GM12872 (cell line): ENCODE measurements at regions not wholly inside any gene's neighbourhood (a gene's known extent, or its start where the extent isn't known, plus 50 kb on each side); places are given as distances from the start of the nearest gene placed in this dataset.

Source experiments
- CTCF ChIP-seq: IDR thresholded peaks from 3 replicates; pipeline ENCODE4 v1.5.1; 2011; ENCODE audit warnings: low read depth, mild to moderate bottlenecking, low read length, moderate library complexity; ENCODE audit not compliant: insufficient read depth

- TF ChIP-seq CTCF: no peak
Observed at GRCh38 chrX:40392599-40392998, 188.2 kb upstream of the ATP6AP2 start.

DNA sequence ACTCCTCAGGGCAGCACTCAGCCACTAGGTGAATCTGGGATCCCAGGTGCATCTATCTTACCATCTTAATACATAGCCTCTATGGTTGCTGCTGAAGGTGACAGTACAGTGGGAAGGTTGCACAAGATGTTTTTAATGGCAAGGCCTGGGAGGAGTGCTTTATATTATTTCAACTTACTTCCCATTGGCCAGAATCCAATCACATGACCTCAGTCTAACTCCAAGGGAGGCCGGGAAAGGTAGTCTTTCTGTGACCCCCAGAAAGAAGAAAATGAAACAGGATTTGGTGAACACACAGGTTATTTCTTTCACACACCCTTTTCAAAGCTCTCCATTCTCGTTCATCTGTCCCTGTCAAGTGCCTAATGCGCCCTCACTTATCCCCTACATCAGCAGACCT is 189.1 kb upstream of the ATP6AP2 start:
- TF ChIP-seq CTCF: no peak

DNA sequence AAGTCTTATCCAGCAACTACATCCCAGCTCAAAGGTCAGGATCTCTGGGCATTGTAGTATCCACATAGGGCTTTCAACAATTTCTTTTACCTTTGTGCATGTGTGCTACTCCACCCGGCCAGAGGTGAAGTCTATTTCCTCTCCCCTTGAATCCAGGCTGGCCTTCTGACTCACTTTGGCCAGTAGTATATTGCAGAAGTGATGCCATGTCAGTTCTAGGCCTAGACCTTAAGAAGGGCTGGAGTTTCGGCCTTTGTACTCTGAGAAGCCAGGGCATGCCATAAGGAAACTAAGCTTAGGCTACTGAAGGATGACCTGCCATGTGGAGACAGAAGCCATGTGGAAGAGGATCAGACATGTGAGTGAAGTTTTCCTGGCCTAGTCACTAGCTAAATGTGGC is 191.2 kb upstream of the ATP6AP2 start:
- TF ChIP-seq CTCF: no peak

GRCh38 chrX:40388441-40388840 is 192.3 kb upstream of the ATP6AP2 start:
- no peak for TF ChIP-seq CTCF

- no peak for TF ChIP-seq CTCF
Observed at GRCh38 chrX:40385682-40386081, 195.1 kb upstream of the ATP6AP2 start.

- TF ChIP-seq CTCF: no peak
Observed at GRCh38 chrX:40385256-40385655, 195.5 kb upstream of the ATP6AP2 start.

- TF ChIP-seq CTCF: no peak
Observed at GRCh38 chrX:40383969-40384368, 196.8 kb upstream of the ATP6AP2 start.

DNA sequence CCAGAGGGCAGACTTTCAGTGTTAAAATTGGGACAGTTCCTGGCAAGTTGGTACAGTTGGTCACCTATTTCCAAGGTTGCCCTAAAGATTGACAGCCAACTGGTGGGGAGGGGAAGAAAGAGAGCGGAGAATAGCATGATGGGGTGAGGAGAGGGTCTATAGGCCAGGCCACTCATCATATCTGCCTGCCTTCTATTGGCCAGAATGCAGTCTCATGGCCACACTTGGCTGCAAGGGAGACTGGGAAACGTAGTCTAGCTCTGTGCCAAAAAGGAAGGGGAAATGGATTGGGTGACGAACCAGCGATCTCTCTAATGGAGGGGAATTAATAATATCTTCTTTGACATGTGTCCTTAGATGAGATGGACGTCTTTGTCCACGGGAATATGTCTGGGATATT is 197.4 kb upstream of the ATP6AP2 start:
- no peak for TF ChIP-seq CTCF
